Ovary (tissue), 7 donors: ENCODE measurements at regions not wholly inside any gene's neighbourhood (a gene's known extent, or its start where the extent isn't known, plus 50 kb on each side); places are given as distances from the start of the nearest gene placed in this dataset.

Experiments used
- DNase-seq, 5 donors: peaks; one replicate each; pipeline ENCODE4 v3.0.0-alpha.2; 2019 to 2020
- H3K27ac ChIP-seq, 2 donors: fragments of 200-600 bp; one replicate each; pipeline versions ENCODE4 v1.5.1 to v1.8.0; 2019 to 2022
- H3K27me3 ChIP-seq: fragments of 200-600 bp; one replicate; pipeline ENCODE4 v1.8.0; 2022
- H3K36me3 ChIP-seq: fragments of 200-600 bp; sonication (generic); one replicate; pipeline ENCODE4 v1.5.1; 2019
- H3K4me1 ChIP-seq: one replicate; pipeline ENCODE4 v1.8.1; 2013; ENCODE audit warnings: mild to moderate bottlenecking, moderate library complexity; ENCODE audit not compliant: insufficient read depth
- H3K4me3 ChIP-seq: fragments of 200-600 bp; sonication (generic); one replicate; pipeline ENCODE4 v1.5.1; 2017
- H3K9me3 ChIP-seq, 2 donors: fragments of 200-600 bp in 1 of 2; sonication (generic) in 1 of 2; one replicate each; pipeline versions ENCODE4 v1.5.1 to v1.8.1; 2013 to 2019; ENCODE audit warnings: mild to moderate bottlenecking in 1 of 2, moderate library complexity in 1 of 2
- CTCF ChIP-seq, 3 donors: fragments of 450-650 bp in 2 of 3; fragments of 200-600 bp in 1 of 3; IDR thresholded peaks; one replicate each; pipeline versions ENCODE4 v1.5.1 to v1.8.0; 2016 to 2022; ENCODE audit warnings: antibody characterized with exemption in 3 of 3, mild to moderate bottlenecking in 1 of 3
- EP300 ChIP-seq: sonication (generic); formaldehyde crosslinking; IDR thresholded peaks from one replicate; pipeline ENCODE4 v1.6.1; 2017; ENCODE audit warnings: antibody characterized with exemption
- POLR2A ChIP-seq: fragments of 450-650 bp; IDR thresholded peaks from one replicate; pipeline ENCODE4 v1.6.1; 2017; ENCODE audit warnings: antibody characterized with exemption, mild to moderate bottlenecking, moderate library complexity
- WGBS, 3 donors: extraction: QIAGEN DNeasy Blood & Tissue Kit in 1 of 3; methylation state at CpG; one replicate each; pipeline versions ENCODE4 v1.1.5 to v1.1.7; 2013 to 2017; 5-methylcytosine and 5-hydroxymethylcytosine counted together
- intact Hi-C, 4 donors: fragments of 100-400 bp; cut with DNase I; formaldehyde crosslinking; loops; one replicate each; pipeline versions ENCODE4 v1.11.0 to v1.15.1; 2022 to 2023
- donor health status: DM: no; HTN: no; CAD: no; lungs with moderate emphysema.
- donor health status: DM: no; HTN: no; CAD: no.
- donor health status: Bipolar disorder and iron deficiency.
- donor health status: DM: no; HTN: no; CAD: no.
- donor health status: DM: yes; HTN: yes; CAD: no.

DNA sequence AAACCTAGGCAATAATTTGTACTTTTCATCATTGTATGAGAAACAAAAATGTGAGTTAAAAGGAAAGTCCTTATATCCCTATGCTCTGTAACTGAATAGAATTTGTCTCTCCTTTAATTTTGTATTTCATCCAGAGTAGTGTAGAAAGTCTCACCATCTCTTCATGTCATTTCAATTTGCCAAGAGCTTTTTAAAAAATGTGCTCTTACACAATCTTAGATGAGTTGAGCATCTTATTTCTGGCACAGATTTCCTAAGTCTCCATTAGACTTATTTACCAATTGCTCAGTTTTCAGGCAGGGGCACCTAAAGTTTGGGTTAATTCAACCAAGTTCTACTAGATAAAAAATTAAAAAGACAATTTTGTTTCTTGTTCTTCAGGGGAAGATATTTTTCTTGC, 201.5 kb upstream of the RBMS3 start:
- TF ChIP-seq CTCF (IDR thresholded peaks at IDR 0.05) = no peak
- TF ChIP-seq EP300 = no peak
- TF ChIP-seq POLR2A = no peak
- no peak for DNase-seq
- no peak overlapping the region for H3K4me3 ChIP-seq
- H3K9me3 ChIP-seq = no peaks in the 10 kb centered on the region
- no peak overlapping the region for H3K27ac ChIP-seq
- H3K36me3 ChIP-seq = no peaks in the 10 kb centered on the region
- no peaks in the 10 kb centered on the region for H3K27me3 ChIP-seq
- intact Hi-C loops = no loop called here
- no peaks in the 10 kb centered on the region for H3K4me1 ChIP-seq

- Histone ChIP-seq H3K4me3 (no peak overlapping the region), H3K4me1 (no peaks in the 10 kb centered on the region), H3K27ac (no peak overlapping the region), H3K27me3 (no peaks in the 10 kb centered on the region), H3K9me3 (no peaks in the 10 kb centered on the region), H3K36me3 (no peaks in the 10 kb centered on the region)
- TF ChIP-seq EP300 = no peak
- no peak for TF ChIP-seq POLR2A
- DNase-seq = no peak
- intact Hi-C loops = no loop called here
Measured at GRCh38 chr3:29080967-29081366, 199.9 kb upstream of the RBMS3 start.

DNA sequence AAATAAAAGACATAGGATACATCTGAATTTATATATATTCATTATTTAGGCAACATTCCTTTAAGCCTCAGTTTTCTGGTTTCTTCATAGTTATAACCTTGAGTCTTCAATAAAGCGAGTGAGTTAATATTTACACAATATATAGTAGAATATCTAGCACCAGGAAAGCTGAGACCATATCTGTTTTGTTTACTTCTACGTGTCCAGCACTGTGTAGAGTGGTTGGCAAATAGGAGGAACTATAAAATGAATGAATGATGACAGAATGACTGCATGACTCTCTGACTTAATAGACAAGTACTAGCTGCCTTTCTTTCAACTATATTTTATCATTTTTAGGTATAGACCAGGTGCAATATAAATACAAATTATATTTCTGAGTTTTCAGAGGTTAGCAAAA, 197.8 kb upstream of the RBMS3 start:
- intact Hi-C loops = no loop called here
- TF ChIP-seq CTCF (IDR thresholded peaks at IDR 0.05) = no peak
- no peak for TF ChIP-seq EP300
- TF ChIP-seq POLR2A = no peak

GRCh38 chr3:29083676-29084075, 197.2 kb upstream of the RBMS3 start:
- no peak for TF ChIP-seq CTCF (IDR thresholded peaks at IDR 0.05)
- intact Hi-C loops = no loop called here
- Histone ChIP-seq H3K4me3 (no peak overlapping the region), H3K27ac (no peak overlapping the region), H3K27me3 (no peaks in the 10 kb centered on the region), H3K9me3 (no peaks in the 10 kb centered on the region), H3K36me3 (no peaks in the 10 kb centered on the region), H3K4me1 (no peaks in the 10 kb centered on the region)
- WGBS, 3 donors = 2 to 4% (median 3%) methylated on average over 1 of the region's 1 CpG
- DNase-seq = no peak

More for the DNA sequence above, 197.8 kb upstream of the RBMS3 start:
- Histone ChIP-seq H3K27ac (no peak overlapping the region), H3K4me3 (no peak overlapping the region), H3K9me3 (no peaks in the 10 kb centered on the region), H3K4me1 (no peaks in the 10 kb centered on the region), H3K36me3 (no peaks in the 10 kb centered on the region), H3K27me3 (no peaks in the 10 kb centered on the region)
- no peak for DNase-seq
- 63 to 67% (median 65%) methylated on average over 2 of the region's 2 CpGs for WGBS, 3 donors

GRCh38 chr3:29088579-29088978, 192.3 kb upstream of the RBMS3 start:
- intact Hi-C loops = no loop called here
- Histone ChIP-seq H3K9me3 (no peaks in the 10 kb centered on the region), H3K36me3 (no peaks in the 10 kb centered on the region), H3K4me3 (no peak overlapping the region), H3K27ac (no peak overlapping the region), H3K27me3 (no peaks in the 10 kb centered on the region), H3K4me1 (no peaks in the 10 kb centered on the region)
- TF ChIP-seq EP300 (no peak), CTCF (IDR thresholded peaks at IDR 0.05) (no peak), POLR2A (no peak)
- WGBS, 3 donors = 95 to 97% (median 96%) methylated on average over 3 of the region's 3 CpGs
- DNase-seq = no peak
